HEK293 (cell line): ENCODE measurements at regions not wholly inside any gene's neighbourhood (a gene's known extent, or its start where the extent isn't known, plus 50 kb on each side); places are given as distances from the start of the nearest gene placed in this dataset.

Experiments
- CTCF ChIA-PET: fragments of 350-600 bp; formaldehyde crosslinking; extraction: SDS; loops from one replicate; lab custom pipeline; 2021; ENCODE audit warnings: antibody characterized with exemption; lab: Yijun Ruan, JAX
- POLR2A ChIA-PET: fragments of 300-600 bp; formaldehyde crosslinking; extraction: SDS; loops from one replicate; lab custom pipeline; 2020; ENCODE audit warnings: antibody characterized with exemption, inconsistent platforms; lab: Yijun Ruan, JAX
- H3K27ac ChIP-seq: fragments of 200-500 bp; sonication (Bioruptor generic); 2 replicates; pipeline ENCODE4 v1.5.1; 2014; ENCODE audit warnings: low read depth, low read length, control low read depth, inconsistent platforms; ENCODE audit errors: extremely low read depth
- H3K36me3 ChIP-seq, 2 experiments: fragments of 200-500 bp in 1 of 2; sonication (Bioruptor generic) in 1 of 2; 1 replicate in 1 of 2; 2 replicates in 1 of 2; pipeline ENCODE4 v1.5.1; 2014 to 2017; ENCODE audit warnings: inconsistent platforms in 2 of 2, low read length in 2 of 2; ENCODE audit not compliant: control insufficient read depth in 2 of 2, insufficient read depth in 1 of 2
- H3K4me1 ChIP-seq: fragments of 200-500 bp; sonication (Bioruptor generic); 2 replicates; pipeline ENCODE4 v1.5.1; 2014; ENCODE audit warnings: mild to moderate bottlenecking, low read length, inconsistent platforms; ENCODE audit not compliant: control insufficient read depth, insufficient read depth
- H3K4me3 ChIP-seq: 2 replicates; pipeline ENCODE4 v1.5.1; 2011; ENCODE audit warnings: low read depth, mild to moderate bottlenecking, control low read depth, low read length, moderate library complexity
- H3K9me3 ChIP-seq: fragments of 200-500 bp; sonication (Bioruptor generic); 2 replicates; pipeline ENCODE4 v1.5.1; 2014; ENCODE audit warnings: low read depth, low read length, inconsistent platforms; ENCODE audit not compliant: control insufficient read depth, insufficient read depth
- AEBP2 ChIP-seq: fragments of 450-650 bp; formaldehyde crosslinking; IDR thresholded peaks from 2 replicates; pipeline ENCODE4 v1.5.1; 2016; ENCODE audit warnings: missing biosample characterization, missing genetic modification characterization, borderline replicate concordance
- INSM2 ChIP-seq: fragments of 450-650 bp; formaldehyde crosslinking; IDR thresholded peaks from 2 replicates; pipeline ENCODE4 v1.5.1; 2016; ENCODE audit warnings: missing biosample characterization, missing genetic modification characterization
- PRDM4 ChIP-seq: fragments of 450-650 bp; formaldehyde crosslinking; IDR thresholded peaks from 2 replicates; pipeline ENCODE4 v1.5.1; 2017; ENCODE audit warnings: missing biosample characterization, missing genetic modification characterization
- YY1 ChIP-seq: fragments of 450-650 bp; formaldehyde crosslinking; IDR thresholded peaks from 2 replicates; pipeline ENCODE4 v1.5.1; 2018; ENCODE audit warnings: missing biosample characterization, missing genetic modification characterization
- YY2 ChIP-seq: fragments of 450-650 bp; formaldehyde crosslinking; IDR thresholded peaks from 2 replicates; pipeline ENCODE4 v1.5.1; 2016; ENCODE audit warnings: missing biosample characterization, missing genetic modification characterization
- ZBTB11 ChIP-seq: fragments of 450-650 bp; formaldehyde crosslinking; conservative IDR thresholded peaks from 2 replicates; pipeline ENCODE4 v1.5.1; 2016; ENCODE audit warnings: low read depth, missing biosample characterization, missing genetic modification characterization
- ZFP37 ChIP-seq: fragments of 450-650 bp; formaldehyde crosslinking; IDR thresholded peaks from 2 replicates; pipeline ENCODE4 v1.5.1; 2016; ENCODE audit warnings: missing biosample characterization, missing genetic modification characterization
- ZFP69B ChIP-seq: fragments of 450-650 bp; formaldehyde crosslinking; IDR thresholded peaks from 2 replicates; pipeline ENCODE4 v1.5.1; 2016; ENCODE audit warnings: missing biosample characterization, missing genetic modification characterization
- ZNF121 ChIP-seq: fragments of 450-650 bp; formaldehyde crosslinking; IDR thresholded peaks from 2 replicates; pipeline ENCODE4 v1.5.1; 2016; ENCODE audit warnings: missing biosample characterization, missing genetic modification characterization
- ZNF211 ChIP-seq: fragments of 450-650 bp; formaldehyde crosslinking; IDR thresholded peaks from 2 replicates; pipeline ENCODE4 v1.5.1; 2016; ENCODE audit warnings: low read depth, missing biosample characterization, missing genetic modification characterization
- ZNF26 ChIP-seq: fragments of 450-650 bp; formaldehyde crosslinking; IDR thresholded peaks from 2 replicates; pipeline ENCODE4 v1.5.1; 2016; ENCODE audit warnings: missing biosample characterization, missing genetic modification characterization
- ZNF354C ChIP-seq: fragments of 450-650 bp; formaldehyde crosslinking; IDR thresholded peaks from 2 replicates; pipeline ENCODE4 v1.5.1; 2016; ENCODE audit warnings: missing biosample characterization, missing genetic modification characterization, low read depth, borderline replicate concordance
- ZNF362 ChIP-seq: fragments of 450-650 bp; formaldehyde crosslinking; IDR thresholded peaks from 2 replicates; pipeline ENCODE4 v1.5.1; 2016; ENCODE audit warnings: missing biosample characterization, missing genetic modification characterization
- ZNF521 ChIP-seq: fragments of 450-650 bp; formaldehyde crosslinking; IDR thresholded peaks from 2 replicates; pipeline ENCODE4 v1.5.1; 2017; ENCODE audit warnings: missing biosample characterization, mild to moderate bottlenecking, missing genetic modification characterization
- ZNF704 ChIP-seq: fragments of 450-650 bp; formaldehyde crosslinking; IDR thresholded peaks from 2 replicates; pipeline ENCODE4 v1.5.1; 2016; ENCODE audit warnings: missing biosample characterization, missing genetic modification characterization
- ZNF707 ChIP-seq: fragments of 450-650 bp; formaldehyde crosslinking; IDR thresholded peaks from 2 replicates; pipeline ENCODE4 v1.5.1; 2016; ENCODE audit warnings: missing biosample characterization, missing genetic modification characterization
- ZNF792 ChIP-seq: fragments of 450-650 bp; formaldehyde crosslinking; IDR thresholded peaks from 2 replicates; pipeline ENCODE4 v1.5.1; 2016; ENCODE audit warnings: missing biosample characterization, missing genetic modification characterization
- ZSCAN16 ChIP-seq: fragments of 450-650 bp; formaldehyde crosslinking; IDR thresholded peaks from 2 replicates; pipeline ENCODE4 v1.5.1; 2016; ENCODE audit warnings: missing biosample characterization, missing genetic modification characterization

- Histone ChIP-seq H3K9me3 (no peaks in the 10 kb centered on the region), H3K36me3 (no peaks in the 10 kb centered on the region), H3K27ac (no peak overlapping the region), H3K4me3 (no peak overlapping the region), H3K4me1 (0 out of 2 replicates have a peak, but pooled peaks cover 2% of the 10 kb centered on the region)
- POLR2A ChIA-PET: no interaction called here
- TF ChIP-seq ZNF121 (tag by site-specific recombination) (no peak), ZBTB11 (tag by site-specific recombination) (no peak), ZNF362 (tag by site-specific recombination) (no peak), ZNF707 (no peak), YY1 (tag by site-specific recombination) (no peak), ZFP69B (tag by site-specific recombination) (no peak), INSM2 (tag by site-specific recombination) (no peak), PRDM4 (no peak), ZSCAN16 (tag by site-specific recombination) (no peak), ZNF211 (no peak)
- CTCF ChIA-PET: no interaction called here
Measured at GRCh38 chr13:26927511-26927910, 166.9 kb upstream of the GPR12 start.

- H3K4me3 ChIP-seq: no peak overlapping the region
- H3K27ac ChIP-seq: no peak overlapping the region
- POLR2A ChIA-PET: no interaction called here
- H3K36me3 ChIP-seq: no peaks in the 10 kb centered on the region
- no peak for TF ChIP-seq ZNF26 (tag by site-specific recombination)
- no peak for TF ChIP-seq ZNF704
- no peak for TF ChIP-seq AEBP2
- TF ChIP-seq ZNF521 (tag by site-specific recombination): no peak
- TF ChIP-seq ZNF354C (tag by site-specific recombination): no peak
- no peak for TF ChIP-seq ZSCAN16 (tag by site-specific recombination)
- no peak for TF ChIP-seq ZNF792 (tag by site-specific recombination)
- no peak for TF ChIP-seq YY2 (tag by site-specific recombination)
- TF ChIP-seq ZFP37: no peak
- CTCF ChIA-PET: interaction anchor here (0.6 kb wide), 2 partner anchors 38 to 148 kb away, joined by 3 to 4 read pairs; no protein-coding TSS in a partner anchor
- no peaks in the 10 kb centered on the region for H3K9me3 ChIP-seq
- 0 out of 2 replicates have a peak, but pooled peaks cover 2% of the 10 kb centered on the region for H3K4me1 ChIP-seq
Measured at GRCh38 chr13:26926371-26926770, 165.8 kb upstream of the GPR12 start.
